ENCODE measurements at regions not wholly inside any gene's neighbourhood (a gene's known extent, or its start where the extent isn't known, plus 50 kb on each side); places are given as distances from the start of the nearest gene placed in this dataset.

DNA sequence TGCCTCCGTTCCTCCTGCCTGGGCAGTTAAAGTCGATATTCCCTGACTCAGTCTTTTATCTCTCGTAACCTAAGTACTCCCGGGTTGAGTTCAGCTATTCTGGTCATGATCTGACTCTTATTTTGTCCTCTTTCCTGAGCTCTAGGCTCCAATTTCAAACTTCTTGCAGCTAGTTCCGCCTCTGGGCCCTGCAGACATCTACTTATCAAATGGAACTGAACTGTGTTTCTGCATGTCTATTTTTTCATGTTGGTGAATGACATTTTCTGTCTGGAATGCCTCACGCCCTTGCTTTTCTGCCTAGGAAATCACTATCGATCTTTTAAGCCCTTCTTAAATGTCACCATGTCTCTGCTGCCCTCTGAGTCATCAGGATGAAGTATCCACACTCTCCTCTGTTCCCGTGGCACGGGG lies 101.5 kb downstream of the VAPA start:
- DNase-seq, result no peak

DNA sequence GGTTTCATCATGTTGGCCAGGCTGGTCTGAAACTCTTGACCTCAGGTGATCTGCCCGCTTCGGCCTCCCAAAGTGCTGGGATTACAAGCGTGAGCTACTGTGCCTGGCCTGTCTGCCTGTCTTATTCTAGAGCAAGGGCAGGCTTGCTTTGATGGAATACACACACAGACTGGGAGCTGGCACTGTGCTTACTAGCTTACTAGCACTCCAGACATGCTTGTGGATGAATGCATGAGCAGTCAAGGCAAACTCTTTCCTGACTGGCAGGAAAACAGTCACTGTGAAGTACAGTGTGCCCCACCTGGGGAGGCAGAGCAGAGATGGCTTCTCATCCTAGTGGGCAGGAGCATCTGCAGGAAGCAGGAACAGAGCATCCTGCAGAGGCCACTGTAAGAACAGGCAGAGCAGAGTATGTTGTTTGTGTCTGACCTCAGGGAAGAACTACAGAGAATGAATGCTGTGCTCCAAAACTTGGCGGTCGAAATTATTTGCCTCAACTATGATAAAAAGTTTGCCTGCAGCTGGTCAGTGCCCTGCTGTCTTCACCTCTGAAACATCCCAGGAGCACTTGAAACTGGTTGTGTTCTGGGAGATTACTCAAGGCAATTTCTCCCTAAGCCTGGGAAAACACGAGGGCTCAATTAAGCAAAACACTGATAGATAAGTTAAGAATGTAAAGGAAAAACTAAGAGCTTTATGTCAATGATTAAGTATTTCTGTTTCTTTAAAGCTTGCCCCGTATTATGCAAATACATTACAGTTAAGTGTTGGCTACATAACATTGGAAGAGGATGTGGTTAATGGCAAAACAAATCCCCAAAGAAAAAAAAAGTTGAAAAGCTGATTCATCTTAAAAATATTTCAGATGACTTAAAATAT lies 102.4 kb downstream of the VAPA start:
- Histone ChIP-seq H3K9me3 (ENCODE audit: control extremely low read depth in 1 of 5, control insufficient read depth in 4 of 5, insufficient read depth in 2 of 5, low read depth in 1 of 5, low read length in 4 of 5) (no peaks in the 10 kb centered on the region), H3K4me1 (ENCODE audit: control extremely low read depth in 1 of 4, control insufficient read depth in 4 of 4, insufficient read depth in 4 of 4, low read length in 3 of 4) (peaks cover 13 to 26% (median 19%) of the 10 kb centered on the region in 4 experiments), H3K4me3 (ENCODE audit: control insufficient read depth in 1 of 7, extremely low read depth in 1 of 7, insufficient read depth in 4 of 7, low read depth in 2 of 7, low read length in 6 of 7) (peak overlapping the region in 2 of 7 experiments; percentile 3 to 52), H3K27ac (ENCODE audit: insufficient read depth in 1 of 2, low read depth in 1 of 2, low read length in 2 of 2, poor library complexity in 1 of 2, severe bottlenecking in 2 of 2) (peak overlapping the region in 1 of 2 experiments; percentile 26), H3K27me3 (replicated peaks in 2 of 5; ENCODE audit: control insufficient read depth in 4 of 5, insufficient read depth in 5 of 5, low read length in 4 of 5) (no peaks in the 10 kb centered on the region), H3K36me3 (ENCODE audit: control insufficient read depth in 4 of 4, insufficient read depth in 4 of 4, low read length in 3 of 4) (no peaks in the 10 kb centered on the region)
- WGBS (ENCODE audit: insufficient coverage), result 90% methylated on average over 5 of the region's 7 CpGs
- DNase-seq, result peak; percentile 15 to 66 (median 61)
- CTCF ChIA-PET, result interaction anchor here (1.0 to 2.0 kb wide), 5 partner anchors 10 to 44 kb away, joined by 3 to 8 read pairs (median 3); no protein-coding TSS in a partner anchor
- POLR2A ChIA-PET, result interaction anchor here (0.6 to 0.7 kb wide), 2 partner anchors 510 to 530 kb away, joined by 3 read pairs; partner anchors contain the start of gene NAPG

More for the DNA sequence above, 101.5 kb downstream of the VAPA start:
- Histone ChIP-seq H3K9me3 (ENCODE audit: control extremely low read depth in 1 of 5, control insufficient read depth in 4 of 5, insufficient read depth in 2 of 5, low read depth in 1 of 5, low read length in 4 of 5) (no peaks in the 10 kb centered on the region), H3K27me3 (replicated peaks in 2 of 5; ENCODE audit: control insufficient read depth in 4 of 5, insufficient read depth in 5 of 5, low read length in 4 of 5) (no peaks in the 10 kb centered on the region), H3K36me3 (ENCODE audit: control insufficient read depth in 4 of 4, insufficient read depth in 4 of 4, low read length in 3 of 4) (no peaks in the 10 kb centered on the region), H3K27ac (ENCODE audit: insufficient read depth in 1 of 2, low read depth in 1 of 2, low read length in 2 of 2, poor library complexity in 1 of 2, severe bottlenecking in 2 of 2) (no peak overlapping the region), H3K4me1 (ENCODE audit: control extremely low read depth in 1 of 4, control insufficient read depth in 4 of 4, insufficient read depth in 4 of 4, low read length in 3 of 4) (peaks cover 13 to 22% (median 18%) of the 10 kb centered on the region in 4 experiments), H3K4me3 (ENCODE audit: control insufficient read depth in 1 of 7, extremely low read depth in 1 of 7, insufficient read depth in 4 of 7, low read depth in 2 of 7, low read length in 6 of 7) (no peak overlapping the region)
- ChIA-PET POLR2A (interaction anchor here (0.6 kb wide), 1 partner anchor 510 kb away, joined by 3 read pairs; the partner anchor contains the start of gene NAPG), CTCF (interaction anchor here (1.0 to 2.0 kb wide), 3 partner anchors 9 to 43 kb away, joined by 3 to 8 read pairs (median 3); no protein-coding TSS in a partner anchor)
- 95% methylated on average over 9 of the region's 9 CpGs for WGBS (ENCODE audit: insufficient coverage)

DNA sequence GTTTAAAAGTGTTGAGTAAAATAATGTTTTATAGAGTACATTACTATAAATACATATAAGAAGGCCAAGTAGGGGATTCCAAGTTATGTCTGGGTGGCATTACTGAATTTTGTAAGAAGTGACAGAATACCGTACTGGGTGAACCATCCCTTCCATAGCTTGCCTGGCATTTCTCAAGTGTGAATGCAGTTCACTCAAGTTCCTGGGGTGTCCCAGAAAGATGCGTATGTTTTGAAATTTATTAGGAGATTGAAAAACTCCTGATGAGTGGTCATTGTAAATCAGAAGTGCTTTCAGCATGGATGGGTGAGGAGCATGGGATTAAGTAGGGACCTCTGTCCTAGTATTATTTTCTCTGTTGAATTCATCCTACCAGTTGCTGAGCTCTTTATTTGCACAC lies 103.2 kb downstream of the VAPA start:
- no peaks in the 10 kb centered on the region for H3K27me3 ChIP-seq (replicated peaks in 2 of 5; ENCODE audit: control insufficient read depth in 4 of 5, insufficient read depth in 5 of 5, low read length in 4 of 5)
- CTCF ChIA-PET, result interaction anchor here (0.6 to 1.8 kb wide), 5 partner anchors 10 to 18 kb away, joined by 3 to 7 read pairs (median 3); no protein-coding TSS in a partner anchor
- peak overlapping the region in 1 of 2 experiments; percentile 26 for H3K27ac ChIP-seq (ENCODE audit: insufficient read depth in 1 of 2, low read depth in 1 of 2, low read length in 2 of 2, poor library complexity in 1 of 2, severe bottlenecking in 2 of 2)
- H3K4me1 ChIP-seq (ENCODE audit: control extremely low read depth in 1 of 4, control insufficient read depth in 4 of 4, insufficient read depth in 4 of 4, low read length in 3 of 4), result peaks cover 13 to 26% (median 19%) of the 10 kb centered on the region in 4 experiments
- DNase-seq, result no peak
- no peaks in the 10 kb centered on the region for H3K36me3 ChIP-seq (ENCODE audit: control insufficient read depth in 4 of 4, insufficient read depth in 4 of 4, low read length in 3 of 4)
- WGBS (ENCODE audit: insufficient coverage), result 90% methylated on average over 1 of the region's 2 CpGs
- no peak overlapping the region for H3K4me3 ChIP-seq (ENCODE audit: control insufficient read depth in 1 of 7, extremely low read depth in 1 of 7, insufficient read depth in 4 of 7, low read depth in 2 of 7, low read length in 6 of 7)
- POLR2A ChIA-PET, result interaction anchor here (0.7 kb wide), 1 partner anchor 529 kb away, joined by 3 read pairs; no protein-coding TSS in a partner anchor
- H3K9me3 ChIP-seq (ENCODE audit: control extremely low read depth in 1 of 5, control insufficient read depth in 4 of 5, insufficient read depth in 2 of 5, low read depth in 1 of 5, low read length in 4 of 5), result no peaks in the 10 kb centered on the region

DNA sequence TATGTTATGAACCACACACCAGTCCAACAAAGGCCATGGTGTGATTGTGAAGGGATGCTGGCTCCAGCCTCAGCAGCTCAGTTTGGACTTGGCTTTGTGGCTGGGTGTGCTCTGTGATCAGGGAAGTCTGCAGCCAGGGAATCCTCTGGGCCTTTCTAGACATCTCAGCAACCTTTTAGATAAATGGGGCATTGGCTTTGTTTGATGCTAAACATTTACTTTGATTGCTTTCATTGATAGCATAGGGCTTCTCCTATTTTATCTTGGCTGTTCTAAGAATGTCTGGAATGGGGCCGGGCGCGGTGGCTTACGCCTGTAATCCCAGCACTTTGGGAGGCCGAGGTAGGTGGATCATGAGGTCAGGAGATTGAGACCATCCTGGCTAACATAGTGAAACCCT lies 104.5 kb downstream of the VAPA start:
- DNase-seq, result no peak
- Histone ChIP-seq H3K27me3 (replicated peaks in 2 of 5; ENCODE audit: control insufficient read depth in 4 of 5, insufficient read depth in 5 of 5, low read length in 4 of 5) (no peaks in the 10 kb centered on the region), H3K4me3 (ENCODE audit: control insufficient read depth in 1 of 7, extremely low read depth in 1 of 7, insufficient read depth in 4 of 7, low read depth in 2 of 7, low read length in 6 of 7) (no peak overlapping the region), H3K4me1 (ENCODE audit: control extremely low read depth in 1 of 4, control insufficient read depth in 4 of 4, insufficient read depth in 4 of 4, low read length in 3 of 4) (peaks cover 13 to 26% (median 19%) of the 10 kb centered on the region in 4 experiments), H3K36me3 (ENCODE audit: control insufficient read depth in 4 of 4, insufficient read depth in 4 of 4, low read length in 3 of 4) (no peaks in the 10 kb centered on the region), H3K27ac (ENCODE audit: insufficient read depth in 1 of 2, low read depth in 1 of 2, low read length in 2 of 2, poor library complexity in 1 of 2, severe bottlenecking in 2 of 2) (no peak overlapping the region), H3K9me3 (ENCODE audit: control extremely low read depth in 1 of 5, control insufficient read depth in 4 of 5, insufficient read depth in 2 of 5, low read depth in 1 of 5, low read length in 4 of 5) (no peaks in the 10 kb centered on the region)
- no CpG with 5 or more reads among the region's 5 CpGs for WGBS (ENCODE audit: insufficient coverage)
- ChIA-PET CTCF (interaction anchor here (0.6 to 1.4 kb wide), 3 partner anchors 10 to 125 kb away, joined by 3 read pairs; no protein-coding TSS in a partner anchor), POLR2A (no interaction called here)

DNA sequence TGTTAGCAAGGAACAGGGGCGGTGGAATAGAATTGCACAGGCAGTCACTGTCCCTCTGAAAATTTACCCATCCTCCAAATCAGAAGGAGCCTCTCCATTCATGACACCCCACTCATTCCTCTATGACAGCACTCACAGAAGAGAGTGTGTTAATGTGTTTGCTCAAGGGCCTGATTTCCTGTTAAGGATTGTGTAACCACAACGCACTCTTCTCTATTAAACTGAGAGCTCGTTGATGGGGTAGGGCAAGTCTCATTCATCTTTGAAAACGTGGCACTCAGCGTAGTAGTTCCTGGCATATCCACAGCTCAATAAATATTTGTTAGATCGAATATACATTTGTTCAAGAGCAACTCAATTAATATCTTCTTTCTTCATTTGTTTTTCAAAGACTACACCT lies 106.4 kb downstream of the VAPA start:
- peak in 2 of 3 donors; percentile 44 for DNase-seq

DNA sequence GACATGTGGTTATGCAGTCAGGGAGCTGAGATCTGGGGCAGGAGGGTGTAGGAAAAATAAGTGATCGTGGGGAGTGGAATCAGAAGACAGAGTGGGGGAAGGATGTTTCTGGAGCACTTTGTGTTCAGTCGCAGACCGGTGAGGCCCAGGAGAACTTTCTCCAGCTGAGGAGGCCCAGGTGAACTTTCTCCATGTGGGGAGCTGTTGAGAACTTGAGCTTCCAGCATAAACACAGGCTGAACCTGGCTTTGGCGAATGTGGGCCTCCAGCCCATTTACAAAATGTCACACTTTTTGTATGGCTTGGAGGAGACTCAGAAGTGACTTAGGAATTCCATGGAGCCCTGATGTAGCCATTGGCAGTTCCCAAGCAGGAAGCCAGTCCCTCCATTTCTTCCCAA lies 108.5 kb downstream of the VAPA start:
- no peaks in the 10 kb centered on the region for H3K27me3 ChIP-seq (replicated peaks in 2 of 5; ENCODE audit: control insufficient read depth in 4 of 5, insufficient read depth in 5 of 5, low read length in 4 of 5)
- H3K27ac ChIP-seq (ENCODE audit: insufficient read depth in 1 of 2, low read depth in 1 of 2, low read length in 2 of 2, poor library complexity in 1 of 2, severe bottlenecking in 2 of 2), result no peak overlapping the region
- H3K9me3 ChIP-seq (ENCODE audit: control extremely low read depth in 1 of 5, control insufficient read depth in 4 of 5, insufficient read depth in 2 of 5, low read depth in 1 of 5, low read length in 4 of 5), result no peaks in the 10 kb centered on the region
- POLR2A ChIA-PET, result no interaction called here
- H3K4me1 ChIP-seq (ENCODE audit: control extremely low read depth in 1 of 4, control insufficient read depth in 4 of 4, insufficient read depth in 4 of 4, low read length in 3 of 4), result peaks cover 0 to 10% (median 6%) of the 10 kb centered on the region in 4 experiments
- H3K36me3 ChIP-seq (ENCODE audit: control insufficient read depth in 4 of 4, insufficient read depth in 4 of 4, low read length in 3 of 4), result no peaks in the 10 kb centered on the region
- H3K4me3 ChIP-seq (ENCODE audit: control insufficient read depth in 1 of 7, extremely low read depth in 1 of 7, insufficient read depth in 4 of 7, low read depth in 2 of 7, low read length in 6 of 7), result no peak overlapping the region
- CTCF ChIA-PET, result interaction anchor here (0.6 to 0.8 kb wide), 2 partner anchors 15 to 314 kb away, joined by 3 to 4 read pairs; no protein-coding TSS in a partner anchor
- no peak for DNase-seq
- WGBS (ENCODE audit: insufficient coverage), result 100% methylated on average over 3 of the region's 4 CpGs

More for the DNA sequence above, 106.4 kb downstream of the VAPA start:
- ChIA-PET CTCF (interaction anchor here (0.7 to 2.7 kb wide), 3 partner anchors 9 to 22 kb away, joined by 3 to 24 read pairs (median 3); no protein-coding TSS in a partner anchor), POLR2A (no interaction called here)
- Histone ChIP-seq H3K9me3 (ENCODE audit: control extremely low read depth in 1 of 5, control insufficient read depth in 4 of 5, insufficient read depth in 2 of 5, low read depth in 1 of 5, low read length in 4 of 5) (no peaks in the 10 kb centered on the region), H3K27me3 (replicated peaks in 2 of 5; ENCODE audit: control insufficient read depth in 4 of 5, insufficient read depth in 5 of 5, low read length in 4 of 5) (no peaks in the 10 kb centered on the region), H3K4me3 (ENCODE audit: control insufficient read depth in 1 of 7, extremely low read depth in 1 of 7, insufficient read depth in 4 of 7, low read depth in 2 of 7, low read length in 6 of 7) (no peak overlapping the region), H3K4me1 (ENCODE audit: control extremely low read depth in 1 of 4, control insufficient read depth in 4 of 4, insufficient read depth in 4 of 4, low read length in 3 of 4) (peaks cover 13 to 26% (median 19%) of the 10 kb centered on the region in 4 experiments), H3K27ac (ENCODE audit: insufficient read depth in 1 of 2, low read depth in 1 of 2, low read length in 2 of 2, poor library complexity in 1 of 2, severe bottlenecking in 2 of 2) (no peak overlapping the region), H3K36me3 (ENCODE audit: control insufficient read depth in 4 of 4, insufficient read depth in 4 of 4, low read length in 3 of 4) (no peaks in the 10 kb centered on the region)
- WGBS (ENCODE audit: insufficient coverage), result 22% methylated on average over 5 of the region's 6 CpGs

All from common myeloid progenitor, CD34-positive (primary cell).